Muscle of arm (tissue), 1 donor: ENCODE measurements at regions not wholly inside any gene's neighbourhood (a gene's known extent, or its start where the extent isn't known, plus 50 kb on each side); places are given as distances from the start of the nearest gene placed in this dataset.

Experiments
- DNase-seq: peaks from one replicate; pipeline ENCODE4 v3.0.0-alpha.2; 2013

GRCh38 chr2:219897456-219897855, 270.0 kb downstream of the SLC4A3 start:
- no peak for DNase-seq

DNA sequence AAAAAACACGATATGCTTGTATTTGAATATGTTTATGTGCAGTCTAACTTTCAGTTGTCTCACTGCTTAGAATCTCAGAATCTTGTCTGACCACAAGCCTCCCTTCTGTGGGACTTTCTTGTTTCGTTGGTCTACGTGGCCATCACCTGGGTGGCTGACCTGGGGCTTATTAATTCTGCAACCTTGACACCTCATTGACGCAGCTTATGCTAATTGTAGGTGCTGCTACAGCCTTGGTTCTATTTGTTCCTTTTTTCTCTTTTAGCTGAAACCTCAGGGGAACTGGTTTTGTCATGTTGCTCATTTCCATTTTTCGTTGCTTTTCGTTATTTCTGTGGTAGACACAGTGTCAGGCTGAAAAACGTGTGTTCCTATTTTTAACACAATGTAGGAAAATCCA, 273.7 kb downstream of the SLC4A3 start:
- DNase-seq, result no peak

DNA sequence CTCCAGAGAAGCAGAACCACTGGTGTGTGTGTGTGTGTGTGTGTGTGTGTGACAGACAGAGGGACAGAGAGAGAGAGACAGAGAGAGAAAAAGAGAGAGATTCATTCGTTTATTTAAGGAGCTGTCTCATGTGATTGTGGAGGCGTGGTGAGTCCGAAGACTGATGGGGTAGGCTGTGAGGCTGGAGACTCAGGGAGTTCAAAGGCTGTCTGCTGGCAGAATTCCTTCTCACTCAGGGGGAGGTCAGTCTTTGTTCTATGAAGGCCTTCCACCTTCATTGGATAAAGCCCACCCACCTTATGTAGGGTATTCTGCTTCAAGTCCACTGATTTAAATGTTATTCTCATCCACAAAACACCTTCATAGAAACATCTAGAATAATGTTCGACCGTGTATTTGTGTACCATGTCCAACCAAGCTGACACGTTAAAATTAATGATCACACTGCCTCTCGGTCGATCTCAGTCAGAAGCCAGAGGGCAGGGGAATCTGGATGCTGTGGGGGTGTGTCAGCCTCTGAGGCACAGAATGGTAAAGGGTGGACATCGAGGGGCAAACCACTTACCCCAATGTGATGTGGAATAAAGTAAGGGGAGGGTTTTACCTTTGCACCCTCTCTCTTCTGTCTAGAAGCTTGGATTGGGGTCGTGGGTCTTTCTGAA, 275.6 kb downstream of the SLC4A3 start:
- DNase-seq, result no peak

DNA sequence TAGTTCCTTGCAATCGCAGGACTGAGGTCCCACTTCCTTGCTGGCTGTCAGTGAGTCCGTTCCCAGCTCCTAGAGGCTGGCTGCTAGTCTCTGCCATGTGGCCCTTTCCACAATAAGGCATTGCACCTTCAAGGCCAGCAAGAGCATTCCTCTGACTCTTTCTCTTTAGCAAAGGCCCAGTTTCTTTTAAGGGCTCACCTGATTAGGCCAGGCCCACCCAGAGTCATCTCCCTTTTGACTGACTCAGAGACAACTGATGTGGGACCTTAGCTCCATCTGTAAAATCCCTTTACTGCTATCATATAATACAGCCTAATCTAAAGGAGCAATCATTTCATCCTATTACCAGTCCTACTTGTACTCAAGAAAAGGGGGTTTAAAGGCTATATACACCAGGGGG, 278.2 kb downstream of the SLC4A3 start:
- no peak for DNase-seq

DNA sequence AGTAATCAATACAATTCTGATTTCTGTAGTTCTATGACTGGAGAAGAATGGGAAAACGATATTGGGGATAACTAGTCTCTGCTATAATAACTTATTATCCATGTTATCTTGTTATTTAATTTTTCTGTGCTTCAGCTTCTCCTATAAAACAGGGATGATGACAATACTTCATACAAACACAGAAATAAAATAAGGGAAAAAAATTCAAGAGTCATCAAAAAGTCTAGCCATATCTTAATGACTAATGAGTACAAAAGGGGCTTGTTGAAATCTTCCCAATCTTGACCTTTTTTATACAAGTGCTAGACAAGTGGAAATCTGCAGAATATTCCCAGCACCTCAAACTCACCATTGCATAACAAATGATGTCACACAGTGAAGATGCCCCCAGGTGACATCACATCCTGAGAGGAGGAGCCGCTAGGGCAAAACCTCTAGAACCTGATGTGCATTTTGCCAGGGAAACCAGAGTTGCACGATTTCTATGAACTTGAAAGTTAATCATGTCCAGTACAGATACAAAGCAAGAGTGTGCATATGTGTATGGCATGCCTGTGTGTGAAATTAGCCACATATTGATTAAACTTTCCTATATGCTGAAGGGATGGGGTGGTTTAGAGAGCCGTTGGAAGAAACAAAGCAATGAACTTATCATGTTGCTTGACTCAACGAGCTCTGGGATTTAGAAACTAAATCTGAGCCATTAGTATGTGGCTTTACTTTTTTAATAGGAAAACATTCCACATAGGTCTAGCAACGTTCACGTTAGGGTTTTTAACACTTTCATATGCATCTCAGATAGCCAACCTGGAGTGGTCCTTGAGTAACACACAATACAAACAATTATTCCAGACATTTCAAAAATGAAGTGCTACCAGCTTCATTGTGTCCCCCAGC, 278.9 kb downstream of the SLC4A3 start:
- peak; percentile 40 for DNase-seq

- DNase-seq, result peak; percentile 80
Observed at GRCh38 chr2:219907011-219907365, 279.6 kb downstream of the SLC4A3 start.

DNA sequence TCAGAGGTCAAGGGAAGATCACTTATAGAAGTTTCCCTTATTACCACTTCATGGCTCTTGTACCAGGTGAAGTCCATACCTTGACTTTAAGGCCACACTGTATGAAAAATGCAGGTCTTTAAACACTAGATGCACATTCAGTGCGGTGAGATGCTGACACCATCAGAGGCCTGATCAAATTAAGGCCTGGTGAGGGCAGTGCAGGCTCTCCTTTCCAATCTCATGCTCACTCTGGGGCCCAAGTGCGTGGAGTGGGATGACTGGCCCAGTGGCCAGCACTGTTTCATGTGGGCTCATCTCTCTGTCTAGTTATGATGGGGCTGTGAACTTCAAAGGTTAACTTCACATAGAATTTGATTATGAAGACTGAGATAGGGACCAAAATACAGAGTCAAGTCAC, 281.1 kb downstream of the SLC4A3 start:
- no peak for DNase-seq

DNA sequence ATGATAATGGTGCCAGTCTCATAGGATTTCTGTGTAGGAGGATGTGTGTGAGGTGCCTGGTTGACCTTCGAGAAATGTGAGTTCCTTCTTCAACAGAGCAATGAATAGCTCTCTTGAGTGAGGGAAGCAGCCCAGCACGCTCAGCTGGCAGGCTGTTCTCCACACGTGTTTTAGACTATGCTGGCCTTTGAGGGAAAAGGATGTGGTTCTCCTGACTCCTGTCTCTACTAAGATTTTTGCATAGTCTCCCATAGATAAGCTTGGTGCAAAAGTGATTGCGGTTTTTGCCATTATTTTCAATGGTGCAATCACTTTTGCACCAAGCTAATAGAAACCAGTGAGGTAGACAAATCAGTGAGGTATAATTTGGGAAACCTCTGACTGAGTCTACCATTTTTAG, 284.1 kb downstream of the SLC4A3 start:
- no peak for DNase-seq

DNA sequence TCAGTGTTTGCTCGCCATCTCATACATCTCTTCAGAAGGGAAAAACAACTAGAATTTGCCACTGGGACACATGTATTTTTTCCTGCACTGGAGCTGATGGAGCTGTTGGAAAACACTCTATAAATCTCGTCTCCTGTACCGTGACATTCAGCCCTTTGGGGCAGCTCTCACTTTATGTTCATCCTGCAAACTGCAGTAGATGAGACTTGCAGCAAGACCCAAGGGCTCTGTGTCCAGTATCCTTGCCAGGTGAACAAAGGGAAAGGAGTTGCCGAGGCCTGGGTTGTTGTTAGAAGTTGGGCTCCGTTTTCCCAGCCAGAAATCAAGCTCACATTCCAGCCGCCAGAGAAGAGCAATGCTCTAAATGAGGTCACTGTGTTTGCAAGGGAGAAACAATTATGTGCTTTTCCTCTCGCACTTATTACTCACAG, 285.1 kb downstream of the SLC4A3 start:
- DNase-seq, result peak; percentile 93

DNA sequence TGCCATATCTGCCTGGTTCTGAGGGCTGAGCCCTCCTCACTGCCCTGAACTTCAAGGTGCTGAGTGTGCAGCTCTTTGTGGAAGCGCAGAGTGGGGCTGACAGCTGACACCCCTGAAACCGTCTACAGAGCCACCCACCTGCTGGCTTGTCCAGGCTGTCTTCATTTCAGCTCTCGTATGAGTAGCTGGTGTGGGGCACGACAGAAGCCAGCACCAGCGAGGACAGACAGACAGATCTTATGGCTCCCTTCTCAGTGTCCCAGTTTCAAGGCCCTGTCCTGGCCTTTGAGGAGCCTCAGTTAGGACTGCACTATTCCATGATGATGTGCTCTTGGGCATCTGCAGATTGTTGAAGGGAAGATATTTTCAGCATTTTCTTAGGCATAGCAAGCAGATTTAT, 287.1 kb downstream of the SLC4A3 start:
- DNase-seq, result no peak

DNA sequence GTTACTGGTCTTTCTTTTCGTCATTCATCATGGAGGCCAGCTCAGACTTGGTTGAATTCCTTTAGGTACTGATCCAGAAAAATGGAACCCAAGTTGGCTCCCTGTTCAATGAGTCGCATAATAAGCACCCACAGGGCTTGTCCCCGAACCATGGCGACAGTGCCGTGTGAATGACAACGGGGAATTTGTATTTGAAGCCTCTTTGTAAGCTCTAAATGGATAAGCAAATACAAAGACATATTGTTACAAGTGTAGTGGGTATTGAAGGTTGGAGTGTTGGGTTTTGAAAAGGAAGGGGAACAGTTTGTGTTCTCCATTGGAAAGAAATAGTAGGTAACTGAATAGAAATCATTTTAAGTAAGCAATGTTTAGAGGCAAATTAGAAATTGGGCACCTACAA, 288.9 kb downstream of the SLC4A3 start:
- DNase-seq, result no peak

DNA sequence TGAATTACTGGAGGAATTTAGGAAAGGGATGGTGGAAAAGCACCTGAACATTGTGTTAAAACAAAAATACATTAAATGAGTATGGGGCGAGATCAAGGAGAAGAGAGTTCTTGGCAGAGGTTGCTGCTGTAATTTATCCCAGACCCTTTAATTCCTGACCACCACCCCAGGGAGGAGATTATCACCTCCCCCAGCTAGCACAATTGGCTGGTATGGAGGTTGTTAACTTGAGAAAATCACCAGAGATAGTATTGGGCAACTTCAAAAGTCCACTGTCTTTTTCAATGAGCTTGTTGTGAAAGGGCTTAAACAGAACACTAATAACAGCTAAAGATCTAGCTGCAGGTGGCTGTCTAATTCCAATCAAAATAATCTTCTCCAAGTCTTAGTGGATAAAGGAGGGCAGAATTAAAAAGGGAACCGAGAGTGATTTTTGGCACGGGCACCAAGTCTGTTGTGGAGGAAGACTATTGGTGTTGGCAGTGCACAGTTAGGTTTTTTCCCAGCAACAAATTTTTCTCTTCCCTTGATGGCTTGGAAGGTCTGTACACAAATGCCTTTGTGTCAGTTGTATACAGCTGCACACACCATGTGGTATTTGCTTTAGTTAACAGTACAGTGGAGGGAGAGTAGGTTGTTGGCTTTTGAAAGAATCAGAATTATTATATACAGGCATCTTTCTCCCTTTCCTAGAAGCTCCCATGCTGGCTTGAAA, 289.5 kb downstream of the SLC4A3 start:
- DNase-seq, result no peak

DNA sequence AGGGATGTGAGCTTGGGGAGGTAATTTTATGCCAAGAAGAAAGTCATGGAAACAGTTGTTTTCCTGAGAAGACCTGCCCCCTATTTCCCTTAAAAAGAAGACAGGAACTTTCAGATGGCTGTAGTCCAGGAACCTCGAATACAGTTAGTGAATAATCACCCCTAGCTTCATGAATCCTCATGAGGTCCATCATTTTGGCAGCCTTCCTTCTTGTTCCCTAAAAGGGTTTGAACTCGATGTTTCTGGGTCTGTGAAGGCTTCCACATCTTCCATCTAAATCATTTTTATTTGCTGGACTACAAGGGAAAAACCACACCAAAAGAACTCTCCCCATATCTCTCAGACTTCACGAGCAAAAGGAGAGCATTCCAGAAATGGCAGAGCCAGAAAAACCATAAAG, 290.8 kb downstream of the SLC4A3 start:
- peak; percentile 67 for DNase-seq

- no peak for DNase-seq
Observed at GRCh38 chr2:219918944-219919343, 291.5 kb downstream of the SLC4A3 start.

GRCh38 chr2:219919506-219919905, 292.1 kb downstream of the SLC4A3 start:
- no peak for DNase-seq

DNA sequence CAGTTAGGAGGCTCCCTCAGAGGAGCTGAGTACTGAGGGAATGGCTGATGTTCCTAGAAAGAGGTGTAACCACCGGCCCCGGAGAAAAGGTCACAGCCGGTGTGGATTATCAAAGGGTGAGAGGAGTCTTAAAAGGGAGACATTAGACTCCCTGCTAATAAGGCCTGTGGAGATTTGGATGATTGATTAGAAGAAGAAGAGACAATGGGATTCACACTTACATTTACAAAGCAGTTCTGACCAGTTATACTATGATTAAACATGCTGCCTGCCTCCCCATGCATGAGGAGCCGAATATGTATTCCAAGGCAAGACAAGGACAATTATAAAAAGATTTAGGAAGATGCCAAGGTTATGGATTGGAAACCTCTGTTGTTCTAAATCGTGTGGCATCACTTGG, 302.4 kb downstream of the SLC4A3 start:
- DNase-seq, result no peak

GRCh38 chr2:219939647-219940046, 312.2 kb downstream of the SLC4A3 start:
- no peak for DNase-seq

GRCh38 chr2:219944866-219945265, 317.4 kb downstream of the SLC4A3 start:
- DNase-seq, result no peak

GRCh38 chr2:219946021-219946420, 318.6 kb downstream of the SLC4A3 start:
- no peak for DNase-seq

GRCh38 chr2:219946529-219946928, 319.1 kb downstream of the SLC4A3 start:
- DNase-seq, result no peak

GRCh38 chr2:219947575-219947974, 320.1 kb downstream of the SLC4A3 start:
- DNase-seq, result no peak

DNA sequence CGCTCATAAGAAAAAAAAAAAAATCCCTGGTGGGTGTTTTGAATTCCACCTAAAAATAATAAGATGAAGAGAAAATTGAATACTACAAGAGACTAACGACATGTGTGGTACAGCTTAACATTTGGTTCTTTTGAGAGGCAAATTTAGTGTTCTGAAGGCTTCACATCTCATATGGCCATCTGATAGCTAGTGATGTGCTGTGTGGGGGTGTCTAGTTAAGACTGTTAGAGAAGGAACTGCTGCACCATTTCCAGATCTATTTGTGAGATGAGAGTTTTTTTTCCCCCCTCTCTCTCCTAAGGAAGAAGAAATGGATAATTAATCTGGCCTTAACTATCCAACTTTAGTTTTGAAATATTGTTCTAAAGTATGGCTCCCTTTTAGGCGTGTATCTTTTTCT, 321.6 kb downstream of the SLC4A3 start:
- no peak for DNase-seq

- DNase-seq, result no peak
Observed at GRCh38 chr2:219951099-219951498, 323.7 kb downstream of the SLC4A3 start.
